GM23248 (cell line): ENCODE measurements at regions not wholly inside any gene's neighbourhood (a gene's known extent, or its start where the extent isn't known, plus 50 kb on each side); places are given as distances from the start of the nearest gene placed in this dataset.

ENCODE experiments used
- EZH2 ChIP-seq: fragments of 200-600 bp; sonication (generic); IDR thresholded peaks from 2 replicates; pipeline ENCODE4 v1.6.1; 2018; ENCODE audit warnings: antibody characterized with exemption, mild to moderate bottlenecking; ENCODE audit not compliant: insufficient read depth, poor library complexity, severe bottlenecking
- EZH2phosphoT487 ChIP-seq: fragments of 200-600 bp; sonication (generic); IDR thresholded peaks from 2 replicates; pipeline ENCODE4 v1.6.1; 2018; ENCODE audit warnings: antibody characterized with exemption, moderate library complexity, mild to moderate bottlenecking, low read depth; ENCODE audit not compliant: insufficient read depth

DNA sequence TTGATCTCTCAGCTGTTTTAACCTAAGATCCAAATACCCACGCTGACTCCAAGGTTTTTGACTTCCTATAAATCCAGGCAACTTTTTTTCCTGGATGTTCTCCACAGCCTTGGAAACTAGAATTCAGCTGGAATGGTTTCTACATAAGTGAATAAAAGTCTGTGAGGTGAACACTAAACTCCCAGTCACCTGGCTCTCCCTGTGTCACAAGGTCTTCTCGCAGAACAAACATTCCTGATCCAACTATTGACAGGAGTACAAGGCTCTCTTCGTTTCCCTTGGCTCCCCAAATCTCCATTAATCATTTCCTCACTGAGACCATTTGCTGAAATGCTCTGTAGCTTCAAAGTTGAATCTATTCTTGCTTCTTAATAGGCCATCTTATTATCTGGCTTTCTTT lies 265.7 kb downstream of the ADGRG6 start:
- no peak for TF ChIP-seq EZH2
- no peak for TF ChIP-seq EZH2phosphoT487
